ENCODE measurements at regions not wholly inside any gene's neighbourhood (a gene's known extent, or its start where the extent isn't known, plus 50 kb on each side); places are given as distances from the start of the nearest gene placed in this dataset.

DNA sequence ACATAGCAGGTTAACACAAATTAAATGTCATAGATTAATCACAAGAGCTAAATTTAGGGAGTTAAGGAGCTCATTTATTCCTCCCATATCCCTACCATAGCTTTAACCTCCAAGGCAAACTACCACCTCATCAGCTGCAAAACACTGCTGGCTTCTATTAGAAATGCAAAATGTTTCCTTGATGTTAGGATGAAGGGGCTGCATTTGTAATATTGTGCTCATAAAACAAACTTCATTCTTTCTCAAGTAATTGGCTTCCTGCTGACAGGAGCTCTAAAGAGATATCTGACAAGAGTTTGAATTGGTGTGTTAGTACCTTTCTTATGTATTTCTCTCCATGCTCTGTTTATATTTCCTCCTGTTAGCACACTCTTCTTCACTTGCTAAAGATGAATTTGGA is 152.1 kb downstream of the OLFM4 start:
- no peak overlapping the region for H3K4me3 ChIP-seq (ENCODE audit: low read depth, poor library complexity, severe bottlenecking)
- no peak for DNase-seq (ENCODE audit: low spot score in 2 of 2)
- intact Hi-C loops (cut with DNase I; ENCODE audit: low total_unique reads) = no loop called here
- TF ChIP-seq POLR2A (IDR thresholded peaks at IDR 0.05) = no peak
- TF ChIP-seq, protein P1, sequence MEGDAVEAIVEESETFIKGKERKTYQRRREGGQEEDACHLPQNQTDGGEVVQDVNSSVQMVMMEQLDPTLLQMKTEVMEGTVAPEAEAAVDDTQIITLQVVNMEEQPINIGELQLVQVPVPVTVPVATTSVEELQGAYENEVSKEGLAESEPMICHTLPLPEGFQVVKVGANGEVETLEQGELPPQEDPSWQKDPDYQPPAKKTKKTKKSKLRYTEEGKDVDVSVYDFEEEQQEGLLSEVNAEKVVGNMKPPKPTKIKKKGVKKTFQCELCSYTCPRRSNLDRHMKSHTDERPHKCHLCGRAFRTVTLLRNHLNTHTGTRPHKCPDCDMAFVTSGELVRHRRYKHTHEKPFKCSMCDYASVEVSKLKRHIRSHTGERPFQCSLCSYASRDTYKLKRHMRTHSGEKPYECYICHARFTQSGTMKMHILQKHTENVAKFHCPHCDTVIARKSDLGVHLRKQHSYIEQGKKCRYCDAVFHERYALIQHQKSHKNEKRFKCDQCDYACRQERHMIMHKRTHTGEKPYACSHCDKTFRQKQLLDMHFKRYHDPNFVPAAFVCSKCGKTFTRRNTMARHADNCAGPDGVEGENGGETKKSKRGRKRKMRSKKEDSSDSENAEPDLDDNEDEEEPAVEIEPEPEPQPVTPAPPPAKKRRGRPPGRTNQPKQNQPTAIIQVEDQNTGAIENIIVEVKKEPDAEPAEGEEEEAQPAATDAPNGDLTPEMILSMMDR (IDR thresholded peaks at IDR 0.05) = no peak

DNA sequence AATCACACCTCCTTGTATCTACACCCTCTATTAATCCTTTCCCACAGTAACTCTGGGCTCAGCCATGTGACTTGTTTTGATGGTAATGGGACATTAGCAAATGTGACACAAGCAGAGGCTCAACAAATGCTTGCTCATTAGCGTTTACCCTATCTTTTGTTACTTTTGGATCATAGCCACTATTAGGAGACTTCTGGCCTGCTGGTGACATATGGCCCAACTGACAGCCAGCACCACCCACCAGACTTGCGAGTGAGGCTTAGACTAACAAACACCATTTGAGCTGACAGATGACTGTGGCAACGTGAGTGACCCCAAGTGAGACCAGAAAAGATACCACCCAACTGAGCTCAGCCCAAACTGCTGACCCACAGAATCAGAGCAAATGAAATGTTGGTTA is 154.1 kb downstream of the OLFM4 start:
- 54 to 59% methylated on average over 3 of the region's 3 CpGs for WGBS, 2 donors
- TF ChIP-seq POLR2A (IDR thresholded peaks at IDR 0.05) = no peak
- TF ChIP-seq, protein P1 (IDR thresholded peaks at IDR 0.05) = no peak
- intact Hi-C loops (cut with DNase I; ENCODE audit: low total_unique reads) = no loop called here

DNA sequence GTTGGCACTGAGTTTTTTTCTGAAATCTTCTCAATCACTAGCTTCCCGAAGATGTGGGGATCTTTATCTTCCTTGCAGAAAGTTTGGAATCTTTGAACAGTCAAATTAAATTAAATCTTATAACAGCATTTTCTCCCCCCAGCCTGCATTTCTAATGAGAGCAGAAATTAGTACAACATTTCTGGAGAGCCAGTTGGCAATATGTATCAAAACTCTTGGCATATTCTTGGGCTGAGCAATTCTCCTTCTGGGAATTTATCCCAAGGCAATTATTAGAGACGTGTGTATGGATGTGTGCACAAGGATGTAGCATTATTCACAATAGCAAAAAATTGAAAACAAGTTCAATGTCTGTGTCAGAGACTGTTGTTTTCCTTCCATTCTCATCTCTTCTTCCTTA is 159.5 kb downstream of the OLFM4 start:
- DNase-seq (ENCODE audit: low spot score in 2 of 2) = no peak
- intact Hi-C loops (cut with DNase I; ENCODE audit: low total_unique reads) = no loop called here
- TF ChIP-seq POLR2A (IDR thresholded peaks at IDR 0.05) = no peak
- TF ChIP-seq, protein P1 (IDR thresholded peaks at IDR 0.05) = no peak
- WGBS, 2 donors = 19 to 35% methylated on average over 2 of the region's 2 CpGs
- no peak overlapping the region for H3K4me3 ChIP-seq (ENCODE audit: low read depth, poor library complexity, severe bottlenecking)

More for the DNA sequence above, 154.1 kb downstream of the OLFM4 start:
- no peak overlapping the region for H3K4me3 ChIP-seq (ENCODE audit: low read depth, poor library complexity, severe bottlenecking)
- DNase-seq (ENCODE audit: low spot score in 2 of 2) = no peak

DNA sequence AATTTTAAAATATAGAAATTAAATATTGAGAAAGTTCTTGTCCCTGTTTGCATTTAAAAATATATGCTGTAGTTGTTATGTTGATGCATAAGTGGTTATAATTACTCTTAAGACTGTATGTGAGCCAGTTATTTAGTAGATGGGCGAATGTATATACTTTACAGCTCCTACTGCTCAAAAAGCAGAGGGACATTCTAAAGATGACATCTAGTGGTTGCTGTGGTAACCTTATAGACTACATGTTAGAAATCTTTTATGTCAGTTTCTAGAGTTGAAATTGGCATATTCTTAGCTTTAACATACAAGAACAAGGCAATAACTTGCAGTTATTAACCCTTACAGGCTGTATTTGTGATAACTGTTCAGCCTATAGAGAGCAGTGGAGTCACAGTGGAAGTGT is 160.5 kb downstream of the OLFM4 start:
- WGBS, 2 donors = 62 to 73% methylated on average over 1 of the region's 1 CpG
- intact Hi-C loops (cut with DNase I; ENCODE audit: low total_unique reads) = no loop called here
- TF ChIP-seq POLR2A (IDR thresholded peaks at IDR 0.05) = no peak
- TF ChIP-seq, protein P1 (IDR thresholded peaks at IDR 0.05) = no peak
- H3K4me3 ChIP-seq (ENCODE audit: low read depth, poor library complexity, severe bottlenecking) = no peak overlapping the region
- no peak for DNase-seq (ENCODE audit: low spot score in 2 of 2)

DNA sequence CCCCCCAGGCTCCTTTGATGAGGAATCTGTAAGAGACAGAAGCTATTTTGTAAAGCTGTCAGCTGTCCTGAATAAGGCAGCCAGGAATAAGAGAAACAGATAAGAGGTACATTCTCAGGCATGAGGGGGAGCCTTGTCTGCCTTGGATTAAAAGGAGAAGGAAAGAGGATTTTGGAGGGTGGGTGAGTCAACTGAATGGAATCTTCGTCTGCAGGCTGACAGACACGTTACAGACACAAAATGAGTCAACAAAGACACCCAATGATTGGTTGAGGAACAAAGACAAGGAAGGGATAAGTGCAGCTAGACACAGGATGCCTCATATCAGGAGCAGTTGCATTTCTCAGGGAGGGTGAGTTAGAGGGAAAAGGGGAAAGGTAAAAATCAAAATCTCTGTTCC is 162.5 kb downstream of the OLFM4 start:
- H3K4me3 ChIP-seq (ENCODE audit: low read depth, poor library complexity, severe bottlenecking) = no peak overlapping the region
- WGBS, 2 donors = 6 to 16% methylated on average over 2 of the region's 2 CpGs
- intact Hi-C loops (cut with DNase I; ENCODE audit: low total_unique reads) = no loop called here
- TF ChIP-seq, protein P1 (IDR thresholded peaks at IDR 0.05) = no peak
- no peak for TF ChIP-seq POLR2A (IDR thresholded peaks at IDR 0.05)
- DNase-seq (ENCODE audit: low spot score in 2 of 2) = no peak

DNA sequence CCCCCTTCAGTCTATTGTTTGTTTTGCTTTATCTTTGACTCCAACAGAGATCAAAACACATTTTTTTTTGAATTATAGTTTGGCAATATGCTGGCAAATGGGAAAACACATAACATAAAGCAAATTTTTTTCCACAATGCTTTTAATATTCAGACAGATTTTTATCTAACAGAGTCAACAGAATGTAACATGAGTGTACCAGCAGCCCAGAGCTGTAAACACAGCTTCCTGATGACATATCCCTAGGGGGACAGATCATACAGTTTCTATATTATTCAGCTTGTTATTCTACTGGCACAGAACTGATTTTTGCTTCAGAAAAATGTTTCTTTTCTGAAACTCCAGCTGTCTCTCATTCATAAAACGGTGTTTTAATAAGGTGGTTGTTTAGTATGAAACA is 168.8 kb downstream of the OLFM4 start:
- 47 to 58% methylated on average over 1 of the region's 1 CpG for WGBS, 2 donors
- intact Hi-C loops (cut with DNase I; ENCODE audit: low total_unique reads) = no loop called here
- H3K4me3 ChIP-seq (ENCODE audit: low read depth, poor library complexity, severe bottlenecking) = no peak overlapping the region
- TF ChIP-seq POLR2A (IDR thresholded peaks at IDR 0.05) = no peak
- TF ChIP-seq, protein P1 (IDR thresholded peaks at IDR 0.05) = no peak
- no peak for DNase-seq (ENCODE audit: low spot score in 2 of 2)
